GM12865 (cell line): ENCODE measurements at regions not wholly inside any gene's neighbourhood (a gene's known extent, or its start where the extent isn't known, plus 50 kb on each side); places are given as distances from the start of the nearest gene placed in this dataset.

Experiments used
- DNase-seq: peaks from one replicate; pipeline ENCODE4 v3.0.0; 2010; ENCODE audit warnings: low read depth
- H3K4me3 ChIP-seq: 2 replicates; pipeline ENCODE4 v1.5.1; 2011; ENCODE audit warnings: mild to moderate bottlenecking, low read depth, low read length, control low read depth
- TF ChIP-seq, protein P1 (sequence below): IDR thresholded peaks from 2 replicates; pipeline ENCODE4 v1.5.1; 2011; ENCODE audit warnings: low read length, control low read depth, low read depth, inconsistent platforms; ENCODE audit not compliant: insufficient read depth; ENCODE audit errors: missing control alignments

DNA sequence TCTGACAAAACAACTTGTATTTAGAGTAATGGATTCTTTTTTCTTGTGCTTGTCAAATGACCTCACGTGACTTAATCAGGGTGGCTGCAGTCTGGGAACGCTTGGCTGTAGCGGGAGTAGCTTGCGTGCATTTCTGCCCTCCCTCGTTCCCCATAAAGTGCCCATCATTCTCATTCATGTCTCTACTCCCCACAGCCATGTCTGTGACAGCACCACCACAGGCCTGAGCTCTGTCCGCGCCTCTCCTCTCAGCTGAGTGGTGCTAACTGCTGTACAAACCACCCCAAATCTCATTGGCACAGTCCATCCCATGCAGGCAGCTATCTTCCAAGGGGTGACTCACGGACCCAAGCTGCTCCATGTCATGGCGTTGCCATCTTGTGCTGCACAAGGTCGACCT lies 161.7 kb downstream of the TSN start:
- TF ChIP-seq, protein P1, sequence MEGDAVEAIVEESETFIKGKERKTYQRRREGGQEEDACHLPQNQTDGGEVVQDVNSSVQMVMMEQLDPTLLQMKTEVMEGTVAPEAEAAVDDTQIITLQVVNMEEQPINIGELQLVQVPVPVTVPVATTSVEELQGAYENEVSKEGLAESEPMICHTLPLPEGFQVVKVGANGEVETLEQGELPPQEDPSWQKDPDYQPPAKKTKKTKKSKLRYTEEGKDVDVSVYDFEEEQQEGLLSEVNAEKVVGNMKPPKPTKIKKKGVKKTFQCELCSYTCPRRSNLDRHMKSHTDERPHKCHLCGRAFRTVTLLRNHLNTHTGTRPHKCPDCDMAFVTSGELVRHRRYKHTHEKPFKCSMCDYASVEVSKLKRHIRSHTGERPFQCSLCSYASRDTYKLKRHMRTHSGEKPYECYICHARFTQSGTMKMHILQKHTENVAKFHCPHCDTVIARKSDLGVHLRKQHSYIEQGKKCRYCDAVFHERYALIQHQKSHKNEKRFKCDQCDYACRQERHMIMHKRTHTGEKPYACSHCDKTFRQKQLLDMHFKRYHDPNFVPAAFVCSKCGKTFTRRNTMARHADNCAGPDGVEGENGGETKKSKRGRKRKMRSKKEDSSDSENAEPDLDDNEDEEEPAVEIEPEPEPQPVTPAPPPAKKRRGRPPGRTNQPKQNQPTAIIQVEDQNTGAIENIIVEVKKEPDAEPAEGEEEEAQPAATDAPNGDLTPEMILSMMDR, result no peak
- no peak overlapping the region for H3K4me3 ChIP-seq

DNA sequence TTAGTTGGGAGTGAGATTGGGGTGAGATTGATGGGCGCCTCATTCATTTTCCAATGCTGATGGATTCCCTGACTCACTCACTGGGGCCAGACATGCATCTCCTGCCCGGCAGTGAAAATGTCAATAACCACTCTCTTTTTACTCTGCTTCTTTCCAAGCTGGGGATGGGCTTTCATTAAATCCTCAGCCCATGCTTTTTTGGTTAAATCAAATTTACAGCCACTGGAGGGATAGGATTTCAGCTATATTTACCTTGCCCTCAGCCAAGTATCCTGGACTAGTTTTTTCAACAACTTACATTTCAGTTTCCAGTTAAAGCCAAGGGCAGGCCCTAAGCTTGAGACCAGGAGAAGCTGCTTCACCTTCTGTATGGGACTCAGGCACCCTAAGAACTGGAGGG lies 162.8 kb downstream of the TSN start:
- DNase-seq, result no peak
- no peak overlapping the region for H3K4me3 ChIP-seq
- TF ChIP-seq, protein P1, result no peak

More for the DNA sequence above, 161.7 kb downstream of the TSN start:
- no peak for DNase-seq

DNA sequence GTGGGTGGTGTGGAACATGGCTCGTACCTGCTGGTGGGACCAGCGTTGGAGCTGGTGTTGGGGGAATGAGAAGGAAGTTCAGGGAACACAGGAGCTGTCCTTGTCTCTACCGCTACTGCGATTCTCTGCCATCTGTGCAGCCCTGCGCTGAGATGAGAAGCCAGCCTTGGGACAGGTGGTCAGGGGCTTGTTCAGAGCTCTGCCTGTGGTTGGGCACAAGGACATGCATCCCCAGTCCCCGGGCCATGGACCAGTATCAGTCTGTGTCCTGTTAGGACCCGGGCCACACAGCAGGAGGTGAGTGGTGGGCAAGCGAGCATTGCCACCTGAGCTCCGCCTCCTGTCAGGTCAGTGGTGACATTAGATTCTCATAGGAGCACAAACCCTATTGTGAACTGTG lies 164.4 kb downstream of the TSN start:
- no peak for DNase-seq
- TF ChIP-seq, protein P1, result no peak
- no peak overlapping the region for H3K4me3 ChIP-seq

DNA sequence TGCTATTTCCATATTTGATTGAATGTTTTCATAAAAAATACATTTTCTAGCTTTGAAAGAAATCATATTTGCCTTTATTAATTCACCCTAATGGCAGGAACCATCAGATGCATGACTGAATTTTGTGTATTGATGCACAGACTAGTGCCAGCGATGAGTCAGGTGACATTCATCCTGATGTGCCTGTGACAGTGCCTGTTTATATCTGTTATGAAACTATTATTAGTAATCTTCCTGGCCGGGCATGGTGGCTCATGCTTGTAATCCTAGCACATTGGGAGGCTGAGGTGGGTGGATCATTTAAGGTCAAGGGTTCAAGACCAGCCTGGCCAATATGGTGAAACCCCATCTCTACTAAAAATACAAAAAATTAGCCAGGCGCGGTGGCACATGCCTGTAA lies 170.0 kb downstream of the TSN start:
- TF ChIP-seq, protein P1, result no peak
- no peak for DNase-seq
- H3K4me3 ChIP-seq, result no peak overlapping the region

DNA sequence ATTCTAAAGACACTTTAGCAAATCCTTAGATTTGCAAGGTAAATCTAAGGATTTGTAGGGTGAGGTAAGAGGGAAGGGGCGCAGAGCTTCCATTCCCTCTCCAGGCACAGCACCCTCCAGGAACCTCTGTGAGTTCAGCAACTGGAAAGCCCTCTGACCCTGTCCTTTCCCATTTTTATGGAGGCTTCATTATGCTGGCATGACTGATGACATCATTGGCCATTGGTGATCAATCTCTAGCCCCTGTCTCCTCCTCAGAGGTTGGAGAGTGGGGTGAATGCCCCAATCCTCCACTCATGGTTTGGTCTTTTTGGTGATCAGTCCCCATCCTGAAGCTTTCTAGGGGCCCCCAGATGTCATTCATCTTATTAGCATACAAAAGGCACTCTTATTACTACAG lies 187.8 kb downstream of the TSN start:
- H3K4me3 ChIP-seq, result no peak overlapping the region
- TF ChIP-seq, protein P1, result no peak
- DNase-seq, result no peak

DNA sequence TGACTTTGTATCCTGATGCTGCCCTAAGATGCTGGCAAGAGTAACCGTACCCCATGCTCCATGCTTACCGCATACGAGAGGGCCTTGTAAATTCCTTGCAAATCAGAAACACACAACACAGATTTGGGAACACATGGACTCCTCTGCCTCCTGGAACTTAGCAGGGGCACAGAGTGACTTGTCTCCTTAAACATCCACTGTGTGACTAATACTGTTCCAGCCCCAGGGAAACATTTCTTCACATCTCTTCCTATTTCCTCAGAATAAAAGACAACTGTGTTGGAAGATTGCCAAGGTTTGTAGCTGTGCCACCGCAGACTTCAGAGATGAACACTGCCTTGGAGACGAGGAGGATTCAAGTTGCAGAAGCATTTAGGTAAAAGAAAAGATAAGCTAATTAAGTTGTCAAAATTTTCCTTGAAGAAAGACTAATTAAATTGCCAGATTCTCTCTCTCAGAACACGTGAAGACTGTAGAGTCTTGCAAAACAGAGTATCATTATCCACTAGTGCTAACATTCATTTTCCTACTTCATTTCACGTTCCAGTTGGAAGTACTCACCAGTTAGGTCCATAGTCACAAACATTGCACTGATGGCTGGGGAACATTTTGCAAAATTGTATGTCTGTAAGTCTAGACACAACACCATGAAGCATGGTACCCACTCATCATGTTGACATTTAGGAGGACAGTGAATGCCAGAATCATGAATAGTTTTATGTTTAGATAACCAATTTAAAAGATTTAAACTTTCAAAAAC lies 188.8 kb downstream of the TSN start:
- H3K4me3 ChIP-seq, result no peak overlapping the region
- TF ChIP-seq, protein P1, result no peak
- no peak for DNase-seq

DNA sequence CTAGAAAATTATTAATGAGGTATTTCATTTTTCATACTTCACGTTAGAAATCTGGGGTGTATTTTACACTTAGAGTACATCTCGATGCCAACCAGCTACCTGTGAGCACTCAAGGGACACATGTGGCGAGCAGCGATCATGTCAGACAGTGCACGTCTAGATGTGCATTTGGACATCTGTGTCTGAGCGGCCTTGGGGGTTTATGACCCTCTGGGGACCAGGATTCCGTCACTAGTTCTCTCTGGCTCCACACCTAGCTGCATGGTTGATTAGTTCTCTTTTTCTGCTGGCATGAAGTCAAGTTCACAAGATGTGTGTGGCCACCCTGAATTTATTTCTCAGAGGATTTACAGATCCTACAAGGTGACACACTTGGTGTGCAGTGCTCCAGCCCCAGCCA lies 192.2 kb downstream of the TSN start:
- TF ChIP-seq, protein P1, result no peak
- no peak overlapping the region for H3K4me3 ChIP-seq
- DNase-seq, result no peak
